WTC11 (cell line): ENCODE measurements at regions not wholly inside any gene's neighbourhood (a gene's known extent, or its start where the extent isn't known, plus 50 kb on each side); places are given as distances from the start of the nearest gene placed in this dataset.
"Not testable (repeated sequence)": the region's sequence is repeated elsewhere in the genome, so short reads cannot be mapped to it uniquely, and the experiment has no call there.

ENCODE experiments used
- ATAC-seq: fragments of 200-7000 bp; cut with Tn5 transposase; 2 replicates; pipeline ENCODE4 v1.10.0; 2021; ENCODE audit warnings: mild to moderate bottlenecking, moderate library complexity
- CTCF ChIA-PET: fragments of 300-600 bp; sonication (Branson Sonifier 250); formaldehyde crosslinking; loops from one replicate; lab custom pipeline; 2021; ENCODE audit warnings: antibody characterized with exemption; lab: Charles Lee
- POLR2A ChIA-PET: fragments of 350-600 bp; sonication (Branson Sonifier 250); formaldehyde crosslinking; loops from one replicate; lab custom pipeline; 2021; ENCODE audit warnings: antibody characterized with exemption; lab: Charles Lee
- DNase-seq: peaks from one replicate; pipeline ENCODE4 v3.0.0; 2021; ENCODE audit warnings: low spot score
- H3K27ac Mint-ChIP-seq: 2 replicates; pipeline ENCODE4 v1.8.0; 2021; ENCODE audit warnings: mixed read lengths
- H3K27me3 Mint-ChIP-seq: 2 replicates; pipeline ENCODE4 v1.8.0; 2021; ENCODE audit warnings: low read depth, mild to moderate bottlenecking, moderate library complexity, mixed read lengths
- H3K36me3 Mint-ChIP-seq: 2 replicates; pipeline ENCODE4 v1.8.0; 2021; ENCODE audit warnings: mixed read lengths
- H3K4me1 Mint-ChIP-seq: 2 replicates; pipeline ENCODE4 v1.8.0; 2022; ENCODE audit warnings: mixed read lengths
- H3K4me3 Mint-ChIP-seq: 2 replicates; pipeline ENCODE4 v1.8.0; 2021; ENCODE audit warnings: mild to moderate bottlenecking, moderate library complexity, mixed read lengths
- H3K9me3 Mint-ChIP-seq: 2 replicates; pipeline ENCODE4 v1.8.0; 2021; ENCODE audit warnings: mixed read lengths
- CBFB ChIP-seq: sonication (generic); formaldehyde crosslinking; IDR thresholded peaks from 2 replicates; pipeline ENCODE4 v1.8.1; 2022; ENCODE audit warnings: mild to moderate bottlenecking, low read depth, missing genetic modification reagents
- CTCF ChIP-seq: fragments of 200-600 bp; IDR thresholded peaks from 2 replicates; pipeline ENCODE4 v1.8.0; 2022; ENCODE audit warnings: antibody characterized with exemption
- FOXJ3 ChIP-seq: sonication (generic); formaldehyde crosslinking; IDR thresholded peaks from 2 replicates; pipeline ENCODE4 v1.9.0; 2021; ENCODE audit warnings: missing genetic modification reagents, mild to moderate bottlenecking, borderline replicate concordance
- FOXP1 ChIP-seq: sonication (generic); formaldehyde crosslinking; IDR thresholded peaks from 2 replicates; pipeline ENCODE4 v1.8.0; 2022; ENCODE audit warnings: missing genetic modification reagents, mild to moderate bottlenecking, moderate library complexity, borderline replicate concordance
- FOXP4 ChIP-seq: sonication (generic); formaldehyde crosslinking; IDR thresholded peaks from 2 replicates; pipeline ENCODE4 v1.8.0; 2022; ENCODE audit warnings: mild to moderate bottlenecking, missing genetic modification reagents
- HMGXB4 ChIP-seq: sonication (generic); formaldehyde crosslinking; IDR thresholded peaks from 2 replicates; pipeline ENCODE4 v1.8.1; 2023; ENCODE audit warnings: mild to moderate bottlenecking, moderate library complexity, missing genetic modification reagents
- JAZF1 ChIP-seq: fragments of 250-450 bp; sonication (Bioruptor Pico); IDR thresholded peaks from 2 replicates; pipeline ENCODE4 v1.9.0; 2021; ENCODE audit warnings: moderate library complexity, mild to moderate bottlenecking, inconsistent platforms
- MXD4 ChIP-seq: fragments of 250-450 bp; sonication (Bioruptor Pico); IDR thresholded peaks from 2 replicates; pipeline ENCODE4 v1.8.0; 2021; ENCODE audit warnings: mild to moderate bottlenecking, moderate library complexity, borderline replicate concordance
- RELA ChIP-seq: sonication (generic); formaldehyde crosslinking; IDR thresholded peaks from 2 replicates; pipeline ENCODE4 v1.8.1; 2022; ENCODE audit warnings: missing genetic modification reagents, mild to moderate bottlenecking, borderline replicate concordance
- SMAD3 ChIP-seq: sonication (generic); formaldehyde crosslinking; IDR thresholded peaks from 2 replicates; pipeline ENCODE4 v1.8.0; 2022; ENCODE audit warnings: missing genetic modification reagents, mild to moderate bottlenecking, borderline replicate concordance
- SMAD4 ChIP-seq: sonication (generic); formaldehyde crosslinking; IDR thresholded peaks from 2 replicates; pipeline ENCODE4 v1.8.0; 2022; ENCODE audit warnings: mild to moderate bottlenecking, missing genetic modification reagents
- ZBTB21 ChIP-seq: sonication (generic); formaldehyde crosslinking; IDR thresholded peaks from 2 replicates; pipeline ENCODE4 v1.8.1; 2023; ENCODE audit warnings: mild to moderate bottlenecking, missing genetic modification reagents, borderline replicate concordance
- ZBTB43 ChIP-seq: sonication (generic); formaldehyde crosslinking; IDR thresholded peaks from 2 replicates; pipeline ENCODE4 v1.8.1; 2023; ENCODE audit warnings: mild to moderate bottlenecking, missing genetic modification reagents
- ZMAT4 ChIP-seq: fragments of 250-450 bp; sonication (Bioruptor Pico); IDR thresholded peaks from 2 replicates; pipeline ENCODE4 v1.9.0; 2021; ENCODE audit warnings: mild to moderate bottlenecking
- ZNF219 ChIP-seq: sonication (generic); formaldehyde crosslinking; IDR thresholded peaks from 2 replicates; pipeline ENCODE4 v1.8.0; 2023; ENCODE audit warnings: missing genetic modification reagents, mild to moderate bottlenecking, borderline replicate concordance
- ZNF512 ChIP-seq: sonication (generic); formaldehyde crosslinking; IDR thresholded peaks from 2 replicates; pipeline ENCODE4 v1.8.1; 2022; ENCODE audit warnings: missing genetic modification reagents, borderline replicate concordance

GRCh38 chr16:86261379-86261778, 248.9 kb upstream of the FOXF1 start (continued):
- no peak for TF ChIP-seq FOXP4
- TF ChIP-seq SMAD3 (CRISPR knock-in tag): no peak
- no peak for TF ChIP-seq CBFB (CRISPR knock-in tag)

- H3K9me3 Mint-ChIP-seq, POLR2A ChIA-PET, H3K4me3 Mint-ChIP-seq: not testable (repeated sequence)
These were observed 242.7 kb upstream of the FOXF1 start for GRCh38 chr16:86267657-86268056.

GRCh38 chr16:86270696-86271095, 239.6 kb upstream of the FOXF1 start:
- POLR2A ChIA-PET: no interaction called here
- peaks cover 7% of the 10 kb centered on the region for H3K9me3 Mint-ChIP-seq

More at GRCh38 chr16:86267657-86268056, 242.7 kb upstream of the FOXF1 start:
- DNase-seq, ATAC-seq, H3K36me3 Mint-ChIP-seq, H3K27ac Mint-ChIP-seq, CTCF ChIA-PET, H3K27me3 Mint-ChIP-seq: not testable (repeated sequence)
- peaks cover 16% of the 10 kb centered on the region for H3K4me1 Mint-ChIP-seq

More at GRCh38 chr16:86270696-86271095, 239.6 kb upstream of the FOXF1 start:
- no peak for TF ChIP-seq ZBTB43 (CRISPR knock-in tag)
- TF ChIP-seq JAZF1: no peak
- TF ChIP-seq HMGXB4: no peak
- no peak for TF ChIP-seq ZNF219 (CRISPR knock-in tag)
- TF ChIP-seq CTCF: no peak
- TF ChIP-seq FOXP1 (CRISPR knock-in tag): no peak
- TF ChIP-seq SMAD4 (CRISPR knock-in tag): no peak
- TF ChIP-seq ZNF512 (CRISPR knock-in tag): no peak
- no peak for TF ChIP-seq FOXJ3
- TF ChIP-seq MXD4 (CRISPR knock-in tag): no peak
- no peak for TF ChIP-seq ZBTB21 (CRISPR knock-in tag)
- no peak for TF ChIP-seq ZMAT4 (CRISPR knock-in tag)
- no peak for TF ChIP-seq RELA (CRISPR knock-in tag)
- Mint-ChIP-seq H3K27me3 (no peaks in the 10 kb centered on the region; the same call in 1 of the 2 replicates), H3K36me3 (peaks cover 2% of the 10 kb centered on the region; the same call in 1 of the 2 replicates), H3K4me3 (no peak overlapping the region), H3K27ac (no peak overlapping the region), H3K4me1 (peaks cover 22% of the 10 kb centered on the region)
- DNase-seq (no peak), ATAC-seq (no peak)
- CTCF ChIA-PET: interaction anchor here (1.4 to 4.8 kb wide), 2 partner anchors 16 to 18 kb away, joined by 4 to 26 read pairs; no protein-coding TSS in a partner anchor
